ENCODE measurements at regions not wholly inside any gene's neighbourhood (a gene's known extent, or its start where the extent isn't known, plus 50 kb on each side); places are given as distances from the start of the nearest gene placed in this dataset.
A peak's percentile ranks its signal among the peaks of the same experiment; 100 is the strongest.
"Not testable (repeated sequence)": the region's sequence is repeated elsewhere in the genome, so short reads cannot be mapped to it uniquely, and the experiment has no call there.

- no peak for DNase-seq
Measured at GRCh38 chr3:106840319-106840718, 536.9 kb upstream of the CCDC54 start.

- no peak for DNase-seq
Measured at GRCh38 chr3:106842151-106842550, 535.1 kb upstream of the CCDC54 start.

- no peak for DNase-seq
Measured at GRCh38 chr3:106844638-106845037, 532.6 kb upstream of the CCDC54 start.

- no peak for DNase-seq
Measured at GRCh38 chr3:106848099-106848498, 529.1 kb upstream of the CCDC54 start.

- no peak for DNase-seq
Measured at GRCh38 chr3:106850437-106850836, 526.8 kb upstream of the CCDC54 start.

- DNase-seq, result not testable (repeated sequence)
Measured at GRCh38 chr3:106858321-106858720, 518.9 kb upstream of the CCDC54 start.

GRCh38 chr3:106860182-106860581 is 517.1 kb upstream of the CCDC54 start:
- no peak for DNase-seq

GRCh38 chr3:106862067-106862466 is 515.2 kb upstream of the CCDC54 start:
- peak; percentile 3 for DNase-seq

- no peak for DNase-seq
Measured at GRCh38 chr3:106877627-106878026, 499.6 kb upstream of the CCDC54 start.

GRCh38 chr3:106880206-106880605 is 497.0 kb upstream of the CCDC54 start:
- no peak for DNase-seq

- no peak for DNase-seq
Measured at GRCh38 chr3:106881186-106881585, 496.1 kb upstream of the CCDC54 start.

GRCh38 chr3:106882297-106882696 is 494.9 kb upstream of the CCDC54 start:
- DNase-seq, result no peak

GRCh38 chr3:106906074-106906473 is 471.2 kb upstream of the CCDC54 start:
- DNase-seq, result no peak

GRCh38 chr3:106908181-106908938 is 468.9 kb upstream of the CCDC54 start:
- no peak for DNase-seq

GRCh38 chr3:106913111-106913698 is 464.0 kb upstream of the CCDC54 start:
- DNase-seq, result no peak

- DNase-seq, result no peak
Measured at GRCh38 chr3:106913966-106914365, 463.3 kb upstream of the CCDC54 start.

GRCh38 chr3:106920609-106921008 is 456.6 kb upstream of the CCDC54 start:
- no peak for DNase-seq

- no peak for DNase-seq
Measured at GRCh38 chr3:106929081-106929480, 448.2 kb upstream of the CCDC54 start.

GRCh38 chr3:106930086-106930485 is 447.2 kb upstream of the CCDC54 start:
- peak; percentile 45 for DNase-seq

- no peak for DNase-seq
Measured at GRCh38 chr3:106931904-106932303, 445.3 kb upstream of the CCDC54 start.

- DNase-seq, result no peak
Measured at GRCh38 chr3:106936337-106936736, 440.9 kb upstream of the CCDC54 start.

- DNase-seq, result no peak
Measured at GRCh38 chr3:106942051-106942450, 435.2 kb upstream of the CCDC54 start.

GRCh38 chr3:106943071-106943470 is 434.2 kb upstream of the CCDC54 start:
- DNase-seq, result no peak

- no peak for DNase-seq
Measured at GRCh38 chr3:106945435-106945834, 431.8 kb upstream of the CCDC54 start.

GRCh38 chr3:106946866-106947265 is 430.4 kb upstream of the CCDC54 start:
- no peak for DNase-seq

Data from NCI-H82 (cell line).